ENCODE measurements at regions not wholly inside any gene's neighbourhood (a gene's known extent, or its start where the extent isn't known, plus 50 kb on each side); places are given as distances from the start of the nearest gene placed in this dataset.

DNA sequence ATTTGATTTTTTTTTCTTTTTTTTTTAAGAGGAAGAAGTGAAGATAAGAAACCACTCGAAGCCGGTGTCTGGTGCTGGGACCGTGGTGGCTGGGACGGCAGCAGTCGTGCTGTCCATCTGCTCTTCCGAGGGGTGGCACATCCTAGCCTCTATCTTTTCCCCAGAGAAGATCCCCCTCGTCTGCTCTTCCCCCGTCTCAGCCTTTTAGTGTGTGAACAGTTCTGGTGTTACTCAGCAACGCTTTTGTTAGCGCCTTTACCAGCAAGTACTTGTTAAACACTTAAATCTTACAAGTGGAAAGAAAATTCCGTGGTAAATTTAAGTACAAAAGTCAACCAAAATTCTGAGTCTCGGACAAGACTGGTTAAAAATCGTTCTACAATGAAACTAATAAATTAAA is 90.1 kb downstream of the RSPH3 start:
- TF ChIP-seq, protein P1, sequence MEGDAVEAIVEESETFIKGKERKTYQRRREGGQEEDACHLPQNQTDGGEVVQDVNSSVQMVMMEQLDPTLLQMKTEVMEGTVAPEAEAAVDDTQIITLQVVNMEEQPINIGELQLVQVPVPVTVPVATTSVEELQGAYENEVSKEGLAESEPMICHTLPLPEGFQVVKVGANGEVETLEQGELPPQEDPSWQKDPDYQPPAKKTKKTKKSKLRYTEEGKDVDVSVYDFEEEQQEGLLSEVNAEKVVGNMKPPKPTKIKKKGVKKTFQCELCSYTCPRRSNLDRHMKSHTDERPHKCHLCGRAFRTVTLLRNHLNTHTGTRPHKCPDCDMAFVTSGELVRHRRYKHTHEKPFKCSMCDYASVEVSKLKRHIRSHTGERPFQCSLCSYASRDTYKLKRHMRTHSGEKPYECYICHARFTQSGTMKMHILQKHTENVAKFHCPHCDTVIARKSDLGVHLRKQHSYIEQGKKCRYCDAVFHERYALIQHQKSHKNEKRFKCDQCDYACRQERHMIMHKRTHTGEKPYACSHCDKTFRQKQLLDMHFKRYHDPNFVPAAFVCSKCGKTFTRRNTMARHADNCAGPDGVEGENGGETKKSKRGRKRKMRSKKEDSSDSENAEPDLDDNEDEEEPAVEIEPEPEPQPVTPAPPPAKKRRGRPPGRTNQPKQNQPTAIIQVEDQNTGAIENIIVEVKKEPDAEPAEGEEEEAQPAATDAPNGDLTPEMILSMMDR (IDR thresholded peaks at IDR 0.05): no peak
- TF ChIP-seq EZH2 (IDR thresholded peaks at IDR 0.05) (no peak), EZH2phosphoT487 (IDR thresholded peaks at IDR 0.05) (no peak)
